Keratinocyte (primary cell): ENCODE measurements at regions not wholly inside any gene's neighbourhood (a gene's known extent, or its start where the extent isn't known, plus 50 kb on each side); places are given as distances from the start of the nearest gene placed in this dataset.

ENCODE experiments used
- DNase-seq: peaks from one replicate; pipeline ENCODE4 v3.0.0-alpha.2; 2011; ENCODE audit warnings: low read depth, missing footprints, low spot score
- FAIRE-seq: peaks from 2 replicates; lab custom pipeline; 2011; peaks lifted over from hg19 to GRCh38; lab: Jason Lieb, UNC
- H2AFZ ChIP-seq: 2 replicates; pipeline ENCODE4 v1.6.0; 2012; ENCODE audit warnings: low read length, control low read depth, inconsistent platforms; ENCODE audit not compliant: control insufficient read depth
- H3K27ac ChIP-seq: 2 replicates; pipeline ENCODE4 v1.5.1; 2011; ENCODE audit warnings: low read length; ENCODE audit not compliant: control insufficient read depth, insufficient read depth
- H3K27me3 ChIP-seq: 3 replicates; pipeline ENCODE4 v1.6.0; 2011; ENCODE audit warnings: low read length; ENCODE audit not compliant: control insufficient read depth, insufficient read depth; ENCODE audit errors: extremely low read depth
- H3K36me3 ChIP-seq, 2 experiments: 2 replicates in 1 of 2; 3 replicates in 1 of 2; pipeline ENCODE4 v1.5.1; 2011; ENCODE audit warnings: low read length in 2 of 2, mild to moderate bottlenecking in 1 of 2; ENCODE audit not compliant: control insufficient read depth in 2 of 2, insufficient read depth in 2 of 2; ENCODE audit errors: extremely low read depth in 1 of 2
- H3K4me1 ChIP-seq: 3 replicates; pipeline ENCODE4 v1.5.1; 2011; ENCODE audit warnings: low read length; ENCODE audit not compliant: control insufficient read depth, insufficient read depth; ENCODE audit errors: extremely low read depth
- H3K4me2 ChIP-seq: 3 replicates; pipeline ENCODE4 v1.6.0; 2011; ENCODE audit warnings: low read depth, low read length; ENCODE audit not compliant: control insufficient read depth, insufficient read depth; ENCODE audit errors: extremely low read depth
- H3K4me3 ChIP-seq, 3 experiments: fragments of 200-600 bp in 1 of 3; sonication (generic) in 1 of 3; 2 replicates in 2 of 3; 3 replicates in 1 of 3; pipeline ENCODE4 v1.5.1; 2011 to 2016; ENCODE audit warnings: low read length in 3 of 3, mild to moderate bottlenecking in 3 of 3, control low read depth in 2 of 3, inconsistent platforms in 1 of 3, low read depth in 1 of 3, mixed read lengths in 1 of 3, mixed run types in 1 of 3, moderate library complexity in 1 of 3; ENCODE audit not compliant: control insufficient read depth in 2 of 3, insufficient read depth in 2 of 3; ENCODE audit errors: extremely low read depth in 1 of 3
- H3K79me2 ChIP-seq: 2 replicates; pipeline ENCODE4 v1.6.0; 2012; ENCODE audit warnings: low read length; ENCODE audit not compliant: control insufficient read depth, insufficient read depth
- H3K9ac ChIP-seq: 3 replicates; pipeline ENCODE4 v1.6.0; 2011; ENCODE audit warnings: low read length; ENCODE audit not compliant: control insufficient read depth, insufficient read depth; ENCODE audit errors: extremely low read depth
- H3K9me1 ChIP-seq: 3 replicates; pipeline ENCODE4 v1.6.0; 2011; ENCODE audit warnings: low read length; ENCODE audit not compliant: control insufficient read depth, insufficient read depth; ENCODE audit errors: extremely low read depth
- H3K9me3 ChIP-seq: 2 replicates; pipeline ENCODE4 v1.5.1; 2012; ENCODE audit warnings: low read depth, low read length; ENCODE audit not compliant: control insufficient read depth
- H4K20me1 ChIP-seq: 3 replicates; pipeline ENCODE4 v1.6.0; 2011; ENCODE audit warnings: low read length; ENCODE audit not compliant: control insufficient read depth, insufficient read depth; ENCODE audit errors: extremely low read depth
- EZH2 ChIP-seq: IDR thresholded peaks from one replicate; pipeline ENCODE4 v1.6.1; 2012; ENCODE audit warnings: inconsistent platforms, mild to moderate bottlenecking, low read length, moderate library complexity
- dilution Hi-C: fragments of 300-500 bp; cut with MboI; formaldehyde crosslinking; loops from one replicate; pipeline ENCODE4 v1.7.0; 2020; ENCODE audit warnings: low sequenced_read_pairs; ENCODE audit not compliant: extremely low pct_ligation_motif_present
- TF ChIP-seq, protein P1 (sequence below), 3 experiments: IDR thresholded peaks in 1 of 3; conservative IDR thresholded peaks in 1 of 3; optimal IDR thresholded peaks in 1 of 3; 2 replicates in 2 of 3; 3 replicates in 1 of 3; pipeline versions ENCODE3 to v1.5.1; 2011; ENCODE audit warnings: low read length in 3 of 3, mild to moderate bottlenecking in 3 of 3, moderate library complexity in 2 of 3, control low read depth in 1 of 3, inconsistent platforms in 1 of 3; ENCODE audit not compliant: insufficient read depth in 2 of 3; ENCODE audit errors: extremely low read depth in 1 of 3

DNA sequence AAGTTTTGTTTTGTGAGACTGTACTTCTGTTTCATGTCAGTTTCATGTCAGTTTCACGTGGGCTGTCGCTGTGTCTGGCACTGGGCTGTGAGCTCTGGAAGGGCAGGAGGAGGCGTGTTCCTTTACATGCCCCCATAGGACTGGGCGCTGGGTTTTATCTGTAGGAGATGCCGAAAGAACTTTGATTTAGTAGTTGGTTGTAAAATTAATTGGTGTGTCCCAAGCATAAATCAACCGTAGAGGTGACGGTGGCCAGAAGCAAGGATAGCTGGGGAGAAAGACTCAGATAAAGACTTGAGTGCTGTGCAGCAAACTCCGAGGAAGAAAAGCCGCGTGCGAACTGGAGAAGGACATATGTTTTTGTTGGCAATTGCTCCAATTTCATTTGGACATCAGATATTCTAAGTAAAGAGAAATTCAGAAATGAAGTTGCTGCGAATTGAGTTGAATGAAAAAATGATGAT lies 182.5 kb downstream of the VRK1 start:
- Histone ChIP-seq H2AFZ (no peak overlapping the region), H3K9ac (no peak overlapping the region), H3K27ac (no peak overlapping the region), H3K9me1 (no peaks in the 10 kb centered on the region), H3K27me3 (peaks cover 8% of the 10 kb centered on the region), H3K79me2 (no peaks in the 10 kb centered on the region), H3K4me3 (no peak overlapping the region), H3K4me2 (no peak overlapping the region), H3K4me1 (no peaks in the 10 kb centered on the region), H3K9me3 (no peaks in the 10 kb centered on the region), H4K20me1 (no peaks in the 10 kb centered on the region), H3K36me3 (no peaks in the 10 kb centered on the region)
- FAIRE-seq = no peak
- no peak for DNase-seq
- dilution Hi-C loops = no loop called here
- TF ChIP-seq EZH2 = no peak
- TF ChIP-seq, protein P1, sequence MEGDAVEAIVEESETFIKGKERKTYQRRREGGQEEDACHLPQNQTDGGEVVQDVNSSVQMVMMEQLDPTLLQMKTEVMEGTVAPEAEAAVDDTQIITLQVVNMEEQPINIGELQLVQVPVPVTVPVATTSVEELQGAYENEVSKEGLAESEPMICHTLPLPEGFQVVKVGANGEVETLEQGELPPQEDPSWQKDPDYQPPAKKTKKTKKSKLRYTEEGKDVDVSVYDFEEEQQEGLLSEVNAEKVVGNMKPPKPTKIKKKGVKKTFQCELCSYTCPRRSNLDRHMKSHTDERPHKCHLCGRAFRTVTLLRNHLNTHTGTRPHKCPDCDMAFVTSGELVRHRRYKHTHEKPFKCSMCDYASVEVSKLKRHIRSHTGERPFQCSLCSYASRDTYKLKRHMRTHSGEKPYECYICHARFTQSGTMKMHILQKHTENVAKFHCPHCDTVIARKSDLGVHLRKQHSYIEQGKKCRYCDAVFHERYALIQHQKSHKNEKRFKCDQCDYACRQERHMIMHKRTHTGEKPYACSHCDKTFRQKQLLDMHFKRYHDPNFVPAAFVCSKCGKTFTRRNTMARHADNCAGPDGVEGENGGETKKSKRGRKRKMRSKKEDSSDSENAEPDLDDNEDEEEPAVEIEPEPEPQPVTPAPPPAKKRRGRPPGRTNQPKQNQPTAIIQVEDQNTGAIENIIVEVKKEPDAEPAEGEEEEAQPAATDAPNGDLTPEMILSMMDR (optimal IDR thresholded peaks at IDR 0.05 in 1 of 3, IDR thresholded peaks at IDR 0.05 in 1 of 3, conservative IDR thresholded peaks at IDR 0.05 in 1 of 3; ENCODE audit: extremely low read depth in 1 of 3, insufficient read depth in 2 of 3, low read length in 3 of 3) = no peak

DNA sequence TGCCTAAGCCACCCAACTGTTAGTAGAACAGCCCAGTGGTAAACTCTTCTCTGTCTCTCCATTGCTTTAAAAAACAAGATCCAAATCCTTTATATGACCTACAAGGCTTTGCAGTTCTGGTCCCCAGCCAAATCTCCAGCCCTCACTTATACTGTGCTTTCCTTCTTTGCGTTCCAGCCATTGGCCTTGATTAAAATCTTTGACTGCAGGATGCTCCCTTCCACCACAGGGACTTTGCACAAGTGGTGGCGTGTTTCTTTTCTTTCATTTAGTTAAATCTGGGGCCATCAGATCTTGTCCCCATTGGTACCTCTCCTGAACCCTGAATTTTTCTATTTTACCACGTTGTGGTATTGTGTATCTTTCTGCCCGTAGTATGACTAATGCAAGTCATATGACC lies 183.7 kb downstream of the VRK1 start:
- Histone ChIP-seq H2AFZ (no peak overlapping the region), H3K9ac (no peak overlapping the region), H3K9me1 (no peaks in the 10 kb centered on the region), H3K4me1 (no peaks in the 10 kb centered on the region), H3K4me3 (no peak overlapping the region), H3K27ac (no peak overlapping the region), H3K36me3 (no peaks in the 10 kb centered on the region), H3K79me2 (no peaks in the 10 kb centered on the region), H3K4me2 (no peak overlapping the region), H3K27me3 (peaks cover 8% of the 10 kb centered on the region), H4K20me1 (no peaks in the 10 kb centered on the region), H3K9me3 (no peaks in the 10 kb centered on the region)
- no peak for TF ChIP-seq EZH2
- TF ChIP-seq, protein P1 (optimal IDR thresholded peaks at IDR 0.05 in 1 of 3, IDR thresholded peaks at IDR 0.05 in 1 of 3, conservative IDR thresholded peaks at IDR 0.05 in 1 of 3; ENCODE audit: extremely low read depth in 1 of 3, insufficient read depth in 2 of 3, low read length in 3 of 3) = no peak
- dilution Hi-C loops = no loop called here
- DNase-seq = no peak
- no peak for FAIRE-seq
